PFSK-1 (cell line): ENCODE measurements at regions not wholly inside any gene's neighbourhood (a gene's known extent, or its start where the extent isn't known, plus 50 kb on each side); places are given as distances from the start of the nearest gene placed in this dataset.

ENCODE experiments used
- FOXP2 ChIP-seq: optimal IDR thresholded peaks from 2 replicates; pipeline ENCODE3; 2011; ENCODE audit warnings: borderline replicate concordance, control low read depth, inconsistent platforms; ENCODE audit not compliant: insufficient read depth; ENCODE audit errors: extremely low read length, extremely low read depth
- REST ChIP-seq, 2 experiments: IDR thresholded peaks; 2 replicates each; pipeline versions ENCODE4 v1.6.1 to v1.8.0; 2011 to 2012; ENCODE audit warnings: low read depth in 2 of 2, low read length in 2 of 2, control low read depth in 1 of 2, inconsistent platforms in 1 of 2, mild to moderate bottlenecking in 1 of 2, moderate library complexity in 1 of 2; ENCODE audit not compliant: insufficient read depth in 1 of 2
- TAF1 ChIP-seq: IDR thresholded peaks from 2 replicates; pipeline ENCODE4 v1.6.1; 2012; ENCODE audit warnings: low read length, control low read depth, borderline replicate concordance; ENCODE audit not compliant: insufficient read depth

DNA sequence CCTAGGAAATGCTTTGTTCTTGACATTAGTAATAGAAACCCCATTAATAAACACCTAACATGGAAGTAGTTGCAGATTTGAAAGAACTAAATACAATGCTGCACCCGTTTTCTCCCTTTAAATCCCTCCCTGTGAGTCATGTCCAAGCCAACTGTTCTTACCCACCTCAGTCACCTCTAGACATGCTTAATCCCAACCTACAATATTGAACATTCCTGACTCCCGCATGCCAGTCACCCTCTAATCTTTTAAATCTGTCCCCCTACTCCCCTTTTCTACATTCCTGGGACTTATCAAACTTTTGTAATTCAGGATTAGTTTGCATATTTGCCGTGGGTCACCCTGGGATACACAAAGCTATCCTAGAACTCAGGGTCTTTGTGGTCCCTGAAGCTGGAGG is 374.6 kb downstream of the IRS1 start:
- TF ChIP-seq TAF1 = no peak
- TF ChIP-seq FOXP2 = no peak
- no peak for TF ChIP-seq REST (IDR thresholded peaks at IDR 0.05; ENCODE audit: insufficient read depth in 1 of 2, low read depth in 2 of 2, low read length in 2 of 2)
